HG03280 (cell line): ENCODE measurements at regions not wholly inside any gene's neighbourhood (a gene's known extent, or its start where the extent isn't known, plus 50 kb on each side); places are given as distances from the start of the nearest gene placed in this dataset.

Experiments
- ATAC-seq: cut with Tn5 transposase; IDR thresholded peaks from one replicate; pipeline ENCODE4 v1.9.1; 2021; ENCODE audit warnings: mild to moderate bottlenecking, moderate library complexity; ENCODE audit not compliant: unreplicated experiment

GRCh38 chr18:64893349-64893748, 744.5 kb upstream of the LINC00305 start:
- ATAC-seq, result no peak

GRCh38 chr18:64888956-64889355, 740.1 kb upstream of the LINC00305 start:
- no peak for ATAC-seq

GRCh38 chr18:64886995-64887394, 738.1 kb upstream of the LINC00305 start:
- no peak for ATAC-seq

GRCh38 chr18:64882896-64883295, 734.0 kb upstream of the LINC00305 start:
- ATAC-seq, result no peak

DNA sequence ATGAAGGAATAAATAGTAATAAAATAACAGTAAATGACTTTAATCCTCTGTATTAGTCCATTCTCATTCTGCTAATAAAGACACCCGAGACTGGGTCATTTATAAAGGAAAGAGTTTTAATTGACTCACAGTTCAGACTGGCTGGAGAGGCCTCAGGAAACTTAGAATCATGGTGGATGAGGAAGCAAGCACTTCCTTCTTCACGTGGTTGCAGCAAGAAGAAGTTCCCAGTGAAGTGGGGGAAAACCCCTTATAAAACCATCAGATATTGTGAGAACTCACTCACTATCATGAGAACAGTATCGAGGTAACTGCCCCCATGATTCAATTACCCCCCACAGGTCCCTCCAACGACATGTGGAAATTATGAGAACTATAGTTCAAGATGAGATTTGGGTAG, 727.9 kb upstream of the LINC00305 start:
- no peak for ATAC-seq

DNA sequence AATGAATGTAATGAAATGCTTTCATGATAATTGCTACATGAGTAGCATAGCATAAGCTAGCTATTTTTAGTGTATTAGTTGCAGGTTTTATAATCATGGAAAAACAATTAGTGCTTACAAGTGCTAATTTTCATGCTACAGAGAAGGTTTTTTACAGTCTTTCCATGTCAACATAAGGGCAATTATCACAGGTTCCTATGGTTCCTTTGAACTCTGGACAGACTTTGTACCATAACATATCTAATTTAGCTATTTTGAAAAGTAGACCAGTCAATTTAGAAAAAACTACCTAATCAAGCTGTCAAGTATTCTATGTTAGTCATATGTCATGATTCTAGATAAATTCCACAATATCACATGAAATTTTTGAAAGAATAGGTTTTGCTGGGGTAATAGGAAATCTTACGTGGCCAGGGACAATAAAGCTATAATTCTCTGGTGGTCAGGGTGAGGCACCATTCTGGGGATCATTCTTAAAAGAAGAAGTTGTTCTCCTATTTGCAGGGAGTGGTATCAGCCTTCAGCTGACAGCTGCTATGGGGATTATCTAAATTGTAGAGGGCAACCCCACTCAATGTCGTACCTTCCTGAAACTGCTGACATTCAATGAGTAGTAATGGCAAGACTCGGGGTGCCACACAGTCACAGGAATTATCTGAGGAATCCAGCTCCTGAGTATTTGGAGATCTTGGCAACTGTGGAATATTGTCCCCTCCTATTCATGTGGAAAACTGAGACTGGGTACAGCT, 724.0 kb upstream of the LINC00305 start:
- no peak for ATAC-seq

GRCh38 chr18:64854112-64854511, 705.2 kb upstream of the LINC00305 start:
- ATAC-seq, result no peak

DNA sequence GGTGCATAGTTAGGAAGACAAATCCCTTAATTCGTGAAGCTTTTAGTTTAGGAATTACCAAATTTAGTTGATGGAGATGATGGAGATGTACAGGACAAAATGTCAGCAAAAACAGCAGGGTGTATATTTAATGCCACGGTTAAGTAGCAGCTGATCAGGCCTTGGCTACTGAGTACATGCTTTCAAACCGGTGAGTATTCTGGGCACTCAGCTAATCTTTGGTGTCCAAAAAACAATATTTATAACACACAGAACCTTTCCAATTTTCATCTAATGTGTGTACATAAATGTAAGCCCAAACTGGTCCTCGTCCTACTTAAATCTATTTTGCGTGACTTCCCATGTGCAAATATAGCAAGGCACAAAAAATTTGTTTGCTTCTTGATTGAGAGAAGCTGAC, 703.4 kb upstream of the LINC00305 start:
- no peak for ATAC-seq

DNA sequence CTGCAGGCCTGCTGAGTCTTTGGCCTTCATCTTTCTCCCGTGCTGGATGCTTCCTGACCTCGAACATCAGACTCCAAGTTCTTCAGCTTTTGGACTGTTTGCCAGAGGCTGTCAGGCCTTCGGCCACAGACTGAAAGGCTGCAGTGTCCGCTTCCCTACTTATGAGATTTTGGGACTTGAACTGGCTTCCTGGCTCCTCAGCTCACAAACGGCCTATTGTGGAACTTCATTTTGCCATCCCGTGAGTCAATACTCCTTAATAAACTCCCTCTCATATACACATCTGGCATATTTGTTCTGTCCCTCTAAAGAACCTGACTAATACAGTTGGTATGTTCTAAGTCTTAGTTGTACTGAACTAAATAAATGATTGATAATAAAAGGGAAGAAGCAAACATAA, 702.8 kb upstream of the LINC00305 start:
- no peak for ATAC-seq

GRCh38 chr18:64850791-64851190, 701.9 kb upstream of the LINC00305 start:
- no peak for ATAC-seq

DNA sequence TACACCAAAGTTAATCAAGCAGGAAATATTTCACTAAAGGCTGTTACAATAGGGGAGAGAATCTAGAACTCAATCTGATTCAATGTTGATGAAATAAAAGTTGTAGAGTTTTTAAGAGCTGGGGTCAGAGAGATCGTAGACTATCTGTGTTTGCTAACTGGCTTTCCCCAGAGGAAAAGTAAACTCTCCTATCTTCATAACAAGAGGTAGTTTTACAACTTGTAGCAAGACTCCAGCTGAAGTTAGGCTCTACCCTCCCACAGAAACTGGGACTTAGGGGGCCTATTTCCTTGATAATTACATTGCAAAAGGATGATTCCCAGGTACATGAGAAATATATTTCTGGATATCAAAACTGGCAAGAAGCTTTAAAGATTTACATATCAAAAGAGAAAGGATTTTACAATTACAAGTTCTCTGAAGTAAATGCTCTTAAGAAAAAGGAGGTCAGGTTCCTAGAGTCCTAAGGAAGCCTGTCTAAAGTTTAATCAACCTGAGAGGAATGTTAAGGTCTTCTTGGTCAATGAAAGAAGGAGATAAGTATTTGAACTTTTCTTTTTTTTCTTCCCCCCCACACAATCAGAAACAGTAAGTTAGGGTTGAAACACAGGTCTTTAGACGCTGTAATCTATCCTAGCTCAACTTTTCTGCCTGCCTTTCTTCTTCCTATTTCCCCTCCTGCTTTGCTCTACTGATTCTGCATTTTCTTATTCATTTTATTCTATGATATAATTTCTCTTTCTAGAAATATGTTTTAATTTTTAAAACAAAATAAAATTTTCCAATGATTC, 692.2 kb upstream of the LINC00305 start:
- no peak for ATAC-seq

- no peak for ATAC-seq
Measured at GRCh38 chr18:64810354-64810753, 661.5 kb upstream of the LINC00305 start.

DNA sequence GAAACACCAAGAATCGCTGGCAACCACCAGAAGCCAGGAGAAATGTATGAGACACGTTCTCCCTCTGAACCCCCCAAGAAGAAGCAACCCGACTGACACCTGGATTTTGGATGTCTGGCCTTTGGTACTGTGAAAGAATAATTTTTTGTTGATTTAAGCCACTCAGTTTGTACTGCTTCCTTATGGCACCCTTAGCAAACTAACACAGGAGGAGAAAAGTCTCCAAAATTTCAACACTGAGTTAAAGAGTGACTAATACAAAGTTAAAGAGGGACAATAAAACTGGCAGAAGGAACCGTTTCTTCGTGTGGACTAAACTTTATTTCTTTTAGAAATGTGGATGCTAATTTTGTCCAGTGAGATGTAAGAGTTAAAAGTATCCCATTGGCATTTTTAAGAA, 660.9 kb upstream of the LINC00305 start:
- no peak for ATAC-seq

GRCh38 chr18:64807560-64807959, 658.7 kb upstream of the LINC00305 start:
- no peak for ATAC-seq

GRCh38 chr18:64806691-64807090, 657.8 kb upstream of the LINC00305 start:
- no peak for ATAC-seq

- no peak for ATAC-seq
Measured at GRCh38 chr18:64806232-64806631, 657.3 kb upstream of the LINC00305 start.

- no peak for ATAC-seq
Measured at GRCh38 chr18:64803471-64803870, 654.6 kb upstream of the LINC00305 start.

GRCh38 chr18:64800151-64800550, 651.3 kb upstream of the LINC00305 start:
- ATAC-seq, result no peak

- ATAC-seq, result no peak
Measured at GRCh38 chr18:64799376-64799775, 650.5 kb upstream of the LINC00305 start.

DNA sequence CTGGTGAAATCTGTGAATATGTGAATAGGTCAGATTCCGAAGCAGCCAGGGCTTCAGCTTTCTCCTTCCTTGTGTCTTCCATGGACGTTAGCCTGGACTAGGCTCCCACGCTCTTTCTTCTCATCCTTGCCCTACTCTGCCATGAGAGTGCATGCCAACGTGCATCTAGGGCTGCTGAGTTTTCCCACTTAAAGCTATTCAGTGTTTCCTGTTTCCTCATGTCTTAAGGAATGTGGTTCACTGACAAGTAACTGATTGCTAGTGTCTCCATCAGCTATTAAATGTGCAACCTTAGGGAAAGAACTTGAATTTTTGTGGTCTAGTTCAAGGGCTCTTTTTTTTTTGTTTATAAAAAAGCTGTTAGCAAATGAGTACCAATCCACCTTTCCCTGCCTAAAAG, 642.3 kb upstream of the LINC00305 start:
- ATAC-seq, result no peak

GRCh38 chr18:64785686-64786085, 636.8 kb upstream of the LINC00305 start:
- ATAC-seq, result no peak

- ATAC-seq, result no peak
Measured at GRCh38 chr18:64777556-64777955, 628.7 kb upstream of the LINC00305 start.
